Urinary bladder (tissue), 3 donors: ENCODE measurements at regions not wholly inside any gene's neighbourhood (a gene's known extent, or its start where the extent isn't known, plus 50 kb on each side); places are given as distances from the start of the nearest gene placed in this dataset.
"Not testable (repeated sequence)": the region's sequence is repeated elsewhere in the genome, so short reads cannot be mapped to it uniquely, and the experiment has no call there.

Experiments used
- DNase-seq: peaks from one replicate; pipeline ENCODE4 v3.0.0-alpha.2; 2015; ENCODE audit errors: extremely low spot score
- H3K27ac ChIP-seq: one replicate; pipeline ENCODE4 v1.5.1; 2013; ENCODE audit warnings: low read depth, mild to moderate bottlenecking, moderate library complexity
- H3K36me3 ChIP-seq: one replicate; pipeline ENCODE4 v1.6.1; 2013; ENCODE audit warnings: mild to moderate bottlenecking, moderate library complexity; ENCODE audit not compliant: insufficient read depth
- H3K4me1 ChIP-seq: one replicate; pipeline ENCODE4 v1.6.1; 2013; ENCODE audit warnings: mild to moderate bottlenecking, moderate library complexity; ENCODE audit not compliant: insufficient read depth
- H3K4me3 ChIP-seq: one replicate; pipeline ENCODE4 v1.5.1; 2013; ENCODE audit warnings: low read depth, low read length
- WGBS: extraction: QIAGEN DNeasy Blood & Tissue Kit; methylation state at CpG from one replicate; pipeline ENCODE4 v1.1.7; 2013; 5-methylcytosine and 5-hydroxymethylcytosine counted together
- donor health status: healthy with polysubstance abuse.
- donor health status: healthy.

GRCh38 chr21:13985865-13986863 is 224.6 kb downstream of the LIPI start:
- WGBS = 81% methylated on average over 10 of the region's 10 CpGs
- not testable (repeated sequence) for H3K36me3 ChIP-seq, DNase-seq, H3K4me3 ChIP-seq, H3K27ac ChIP-seq, H3K4me1 ChIP-seq

GRCh38 chr21:13985137-13985864 is 225.5 kb downstream of the LIPI start:
- 79% methylated on average over 9 of the region's 9 CpGs for WGBS
- H3K4me1 ChIP-seq, H3K36me3 ChIP-seq, H3K27ac ChIP-seq, DNase-seq, H3K4me3 ChIP-seq: not testable (repeated sequence)

GRCh38 chr21:13984728-13985127 is 226.0 kb downstream of the LIPI start:
- H3K27ac ChIP-seq, H3K4me1 ChIP-seq, H3K36me3 ChIP-seq, H3K4me3 ChIP-seq, DNase-seq: not testable (repeated sequence)
- WGBS = 98% methylated on average over 2 of the region's 5 CpGs

- WGBS = 67% methylated on average over 46 of the region's 48 CpGs
- H3K4me1 ChIP-seq, H3K27ac ChIP-seq, H3K4me3 ChIP-seq, H3K36me3 ChIP-seq, DNase-seq: not testable (repeated sequence)
These were observed 229.3 kb downstream of the LIPI start for GRCh38 chr21:13981176-13982087.

GRCh38 chr21:13980115-13980662 is 230.6 kb downstream of the LIPI start:
- DNase-seq, H3K36me3 ChIP-seq, H3K4me1 ChIP-seq, H3K27ac ChIP-seq, H3K4me3 ChIP-seq: not testable (repeated sequence)
- 14% methylated on average over 42 of the region's 42 CpGs for WGBS

- not testable (repeated sequence) for H3K36me3 ChIP-seq, H3K4me1 ChIP-seq, H3K4me3 ChIP-seq, DNase-seq, H3K27ac ChIP-seq
- 22% methylated on average over 26 of the region's 26 CpGs for WGBS
These were observed 231.1 kb downstream of the LIPI start for GRCh38 chr21:13979608-13980007.

- H3K4me3 ChIP-seq, DNase-seq, H3K4me1 ChIP-seq, H3K36me3 ChIP-seq, H3K27ac ChIP-seq: not testable (repeated sequence)
These were observed 236.2 kb downstream of the LIPI start for GRCh38 chr21:13974582-13974981.

GRCh38 chr21:13969853-13970252 is 240.9 kb downstream of the LIPI start:
- not testable (repeated sequence) for H3K4me3 ChIP-seq, DNase-seq, H3K36me3 ChIP-seq, H3K4me1 ChIP-seq, H3K27ac ChIP-seq
- WGBS = 87% methylated on average over 3 of the region's 3 CpGs

GRCh38 chr21:13969002-13969401 is 241.8 kb downstream of the LIPI start:
- H3K36me3 ChIP-seq, H3K27ac ChIP-seq, H3K4me3 ChIP-seq, DNase-seq, H3K4me1 ChIP-seq: not testable (repeated sequence)
- 66% methylated on average over 2 of the region's 2 CpGs for WGBS

GRCh38 chr21:13963259-13963658 is 247.5 kb downstream of the LIPI start:
- not testable (repeated sequence) for H3K36me3 ChIP-seq, H3K27ac ChIP-seq, DNase-seq, H3K4me3 ChIP-seq, H3K4me1 ChIP-seq
- WGBS = 82% methylated on average over 3 of the region's 3 CpGs

GRCh38 chr21:13937236-13937635 is 273.5 kb downstream of the LIPI start:
- WGBS = 91% methylated on average over 21 of the region's 21 CpGs
- DNase-seq = no peak

GRCh38 chr21:13936033-13936937 is 274.5 kb downstream of the LIPI start:
- WGBS = 94% methylated on average over 38 of the region's 38 CpGs
- not testable (repeated sequence) for H3K36me3 ChIP-seq, DNase-seq, H3K4me3 ChIP-seq, H3K4me1 ChIP-seq, H3K27ac ChIP-seq

More at GRCh38 chr21:13937236-13937635, 273.5 kb downstream of the LIPI start:
- no peaks in the 10 kb centered on the region for H3K4me1 ChIP-seq
- H3K27ac ChIP-seq = no peak overlapping the region
- no peaks in the 10 kb centered on the region for H3K36me3 ChIP-seq
- no peak overlapping the region for H3K4me3 ChIP-seq
